B cell (primary cell): ENCODE measurements at regions not wholly inside any gene's neighbourhood (a gene's known extent, or its start where the extent isn't known, plus 50 kb on each side); places are given as distances from the start of the nearest gene placed in this dataset.

ENCODE experiments used
- EZH2 ChIP-seq: IDR thresholded peaks from 2 replicates; pipeline ENCODE4 v1.6.1; 2012; ENCODE audit warnings: borderline replicate concordance, low read depth, mild to moderate bottlenecking, moderate library complexity, low read length; ENCODE audit not compliant: insufficient read depth, poor library complexity, severe bottlenecking
- TF ChIP-seq, protein P1 (sequence below): fragments of 200-600 bp; IDR thresholded peaks from one replicate; pipeline ENCODE4 v1.8.0; 2022; ENCODE audit warnings: antibody characterized with exemption, mild to moderate bottlenecking

DNA sequence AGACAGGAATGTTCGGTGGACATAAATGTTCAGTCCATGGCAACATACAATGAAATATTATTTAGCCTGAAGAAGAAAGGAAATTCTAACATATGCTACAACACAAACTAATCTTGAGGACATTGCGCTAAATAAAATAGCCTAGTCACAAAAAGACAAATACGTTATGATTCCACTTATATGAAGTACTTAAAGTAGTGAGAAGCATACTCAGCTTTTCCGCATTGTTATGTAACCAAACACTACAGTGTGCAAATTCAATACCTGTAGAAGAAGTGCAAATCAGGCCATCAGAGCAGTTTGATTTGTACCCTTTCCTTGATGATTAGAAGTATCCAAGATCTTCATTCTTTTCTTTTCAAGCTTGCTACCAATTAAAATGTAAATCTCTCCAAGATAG, 1023.4 kb upstream of the NR2F2 start:
- TF ChIP-seq, protein P1, sequence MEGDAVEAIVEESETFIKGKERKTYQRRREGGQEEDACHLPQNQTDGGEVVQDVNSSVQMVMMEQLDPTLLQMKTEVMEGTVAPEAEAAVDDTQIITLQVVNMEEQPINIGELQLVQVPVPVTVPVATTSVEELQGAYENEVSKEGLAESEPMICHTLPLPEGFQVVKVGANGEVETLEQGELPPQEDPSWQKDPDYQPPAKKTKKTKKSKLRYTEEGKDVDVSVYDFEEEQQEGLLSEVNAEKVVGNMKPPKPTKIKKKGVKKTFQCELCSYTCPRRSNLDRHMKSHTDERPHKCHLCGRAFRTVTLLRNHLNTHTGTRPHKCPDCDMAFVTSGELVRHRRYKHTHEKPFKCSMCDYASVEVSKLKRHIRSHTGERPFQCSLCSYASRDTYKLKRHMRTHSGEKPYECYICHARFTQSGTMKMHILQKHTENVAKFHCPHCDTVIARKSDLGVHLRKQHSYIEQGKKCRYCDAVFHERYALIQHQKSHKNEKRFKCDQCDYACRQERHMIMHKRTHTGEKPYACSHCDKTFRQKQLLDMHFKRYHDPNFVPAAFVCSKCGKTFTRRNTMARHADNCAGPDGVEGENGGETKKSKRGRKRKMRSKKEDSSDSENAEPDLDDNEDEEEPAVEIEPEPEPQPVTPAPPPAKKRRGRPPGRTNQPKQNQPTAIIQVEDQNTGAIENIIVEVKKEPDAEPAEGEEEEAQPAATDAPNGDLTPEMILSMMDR: no peak
- TF ChIP-seq EZH2: no peak
